ENCODE measurements at regions not wholly inside any gene's neighbourhood (a gene's known extent, or its start where the extent isn't known, plus 50 kb on each side); places are given as distances from the start of the nearest gene placed in this dataset.

- TF ChIP-seq CTCF (IDR thresholded peaks at IDR 0.05) = no peak
- no peak for TF ChIP-seq POLR2A (IDR thresholded peaks at IDR 0.05)
Measured at GRCh38 chr2:239737144-239737463, 288.0 kb downstream of the NDUFA10 start.

Measured in testis (tissue), 2 donors.